Amygdala (tissue), 56 donors: ENCODE measurements at regions not wholly inside any gene's neighbourhood (a gene's known extent, or its start where the extent isn't known, plus 50 kb on each side); places are given as distances from the start of the nearest gene placed in this dataset.

Source experiments
- DNase-seq, 56 donors: peaks; one replicate each; lab custom pipeline; 2025; lab: John Stamatoyannopoulos, UW

DNA sequence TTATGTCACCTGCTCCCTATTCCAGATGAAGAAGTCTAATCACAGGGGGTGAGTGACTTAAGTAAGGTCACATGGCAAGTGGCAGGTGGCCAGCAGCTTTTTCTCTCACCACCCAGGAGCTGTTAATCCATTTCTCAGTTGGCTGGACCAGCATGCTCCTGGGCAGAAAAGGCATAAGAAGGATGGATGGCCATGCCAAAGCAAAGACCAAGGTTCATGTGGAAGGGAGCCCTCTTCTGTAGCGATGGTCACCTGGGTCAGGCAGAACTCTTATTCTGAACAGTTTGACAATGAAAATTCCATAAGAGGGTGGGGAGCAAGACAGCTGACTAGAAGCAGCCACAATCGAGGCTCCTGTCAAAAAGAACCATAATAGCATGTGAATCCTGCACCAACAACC lies 538.1 kb downstream of the SUCLA2 start:
- no peak for DNase-seq

DNA sequence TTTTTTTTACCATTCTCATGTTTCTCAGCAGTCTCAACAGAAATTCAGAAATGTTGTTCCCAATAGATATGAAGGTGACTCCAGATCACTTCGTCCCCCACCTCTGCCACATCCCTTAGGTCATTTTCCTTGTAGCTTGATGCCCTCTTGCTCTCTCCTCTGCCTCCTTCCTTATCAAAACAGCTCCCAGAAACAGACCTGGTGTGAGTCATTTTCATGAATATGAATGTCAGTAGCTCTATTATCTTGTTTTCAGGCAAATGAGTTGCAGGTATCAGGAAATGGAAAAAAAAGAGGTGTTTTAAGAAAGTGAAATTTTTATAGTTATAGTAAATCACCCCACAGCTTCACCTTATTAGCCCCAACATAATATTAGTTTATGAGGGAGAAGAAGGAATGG lies 539.3 kb downstream of the SUCLA2 start:
- no peak for DNase-seq

- no peak for DNase-seq
These were observed 541.6 kb downstream of the SUCLA2 start for GRCh38 chr13:47459512-47459911.

- DNase-seq, result no peak
These were observed 543.4 kb downstream of the SUCLA2 start for GRCh38 chr13:47457626-47458025.

DNA sequence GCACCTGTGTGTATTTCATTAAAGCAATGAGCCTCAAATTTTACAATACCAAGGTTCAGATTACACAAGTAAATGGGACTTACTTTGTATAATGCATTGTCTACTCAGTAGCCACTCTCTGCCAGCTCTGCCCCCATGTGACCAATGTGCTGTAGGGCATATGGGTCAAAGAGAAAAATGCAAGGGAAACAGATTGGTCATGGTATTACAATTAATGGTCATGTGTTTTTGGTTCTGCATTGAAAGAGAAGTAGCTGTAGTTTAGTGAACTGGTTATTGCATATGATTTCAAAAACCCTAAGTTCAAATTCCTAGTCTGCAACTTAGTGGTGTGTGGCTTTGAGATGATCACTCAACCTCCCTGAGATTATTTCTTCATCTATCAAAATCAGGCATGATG lies 545.4 kb downstream of the SUCLA2 start:
- no peak for DNase-seq

DNA sequence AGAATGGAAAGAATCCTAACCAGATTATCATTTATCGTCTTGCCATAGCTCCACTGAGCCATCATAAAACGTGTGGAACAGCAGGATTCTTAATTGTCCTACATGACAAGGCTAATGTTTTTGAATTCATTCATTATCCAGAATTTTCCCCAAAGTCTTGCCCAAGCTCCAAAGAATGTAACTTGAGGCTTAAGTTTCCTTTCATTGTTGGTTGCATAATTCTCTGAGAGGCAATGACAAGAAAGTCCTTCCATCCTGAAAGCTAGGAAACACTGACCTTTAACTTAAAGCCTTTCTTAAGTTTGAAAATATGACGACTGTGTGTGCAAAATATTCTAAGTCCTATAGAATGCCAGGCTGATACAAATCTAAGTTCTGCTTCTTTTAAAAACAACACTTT lies 546.1 kb downstream of the SUCLA2 start:
- DNase-seq, result no peak

DNA sequence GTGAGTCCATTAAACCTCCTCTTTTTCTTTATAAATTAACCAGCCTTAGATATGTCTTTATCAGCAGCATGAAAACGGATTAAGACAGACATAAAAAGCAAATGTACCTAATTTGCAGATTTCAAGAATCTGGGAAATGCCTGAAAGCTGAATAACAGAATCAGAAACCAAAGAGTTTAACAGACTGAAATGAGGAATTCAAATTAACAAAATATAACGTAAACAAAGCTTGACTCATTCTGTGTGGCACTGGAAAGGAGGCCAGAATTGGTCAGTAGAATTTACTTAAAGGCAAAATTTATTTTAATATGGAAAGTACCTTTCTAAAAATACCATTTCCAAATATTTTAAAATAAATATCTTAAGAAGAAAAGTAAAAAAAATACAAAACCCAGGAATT lies 540.6 kb upstream of the HTR2A start:
- no peak for DNase-seq

DNA sequence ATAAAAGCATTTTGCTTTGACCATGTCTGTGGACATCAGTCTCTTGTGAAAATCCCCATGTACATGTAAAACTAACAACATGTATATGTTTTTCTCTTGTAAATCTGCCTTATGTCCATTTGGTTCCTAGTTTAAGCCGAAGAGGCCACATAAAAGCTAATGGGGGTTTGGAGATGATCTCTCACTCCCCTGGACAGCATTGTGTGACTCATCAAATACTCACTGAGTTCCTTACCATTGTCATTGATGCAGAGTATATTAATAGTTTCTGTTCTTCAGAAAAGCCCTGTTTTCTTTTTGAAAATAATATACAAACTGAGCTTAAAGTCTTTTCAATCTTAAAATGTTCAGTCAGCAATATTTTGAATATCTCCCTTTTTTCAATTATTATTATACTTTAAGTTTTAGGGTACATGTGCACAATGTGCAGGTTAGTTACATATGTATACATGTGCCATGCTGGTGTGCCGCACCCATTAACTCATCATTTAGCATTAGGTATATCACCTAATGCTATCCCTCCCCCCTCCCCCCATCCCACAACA lies 536.7 kb upstream of the HTR2A start:
- no peak for DNase-seq

DNA sequence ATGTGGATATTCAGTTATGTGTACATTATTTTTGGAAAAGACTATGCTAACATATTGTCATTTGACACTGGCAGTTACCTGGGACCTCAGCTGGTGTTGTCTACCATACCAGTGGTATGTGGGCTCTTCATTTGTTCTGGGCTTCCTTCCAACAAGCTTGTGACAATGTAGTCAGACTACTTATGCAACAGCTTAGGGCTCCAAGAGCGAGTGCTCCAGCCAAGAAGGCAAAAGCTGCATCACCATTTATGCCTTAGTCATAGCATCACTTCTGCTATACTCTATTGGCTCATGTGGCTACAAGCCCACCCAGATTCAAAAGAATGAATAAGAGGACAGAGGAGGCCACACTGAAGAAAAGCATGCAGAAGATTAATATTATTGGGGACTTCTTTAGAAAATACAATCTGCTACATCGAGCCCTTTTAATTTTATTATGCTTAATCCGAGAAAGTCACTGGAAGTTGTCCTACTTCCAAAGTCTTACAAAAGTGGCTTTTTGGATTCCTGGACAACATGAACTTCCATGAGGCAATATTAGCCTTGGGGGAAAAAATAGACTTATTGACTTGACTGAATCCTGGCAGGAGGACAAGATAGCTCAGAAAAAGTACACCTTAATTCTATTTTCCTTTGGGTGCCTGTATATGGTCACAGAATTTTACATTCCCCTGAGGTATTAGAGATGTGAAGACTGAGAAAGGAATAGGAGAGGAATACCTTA lies 529.4 kb upstream of the HTR2A start:
- peak in 1 of 56 donors; percentile 5 for DNase-seq

DNA sequence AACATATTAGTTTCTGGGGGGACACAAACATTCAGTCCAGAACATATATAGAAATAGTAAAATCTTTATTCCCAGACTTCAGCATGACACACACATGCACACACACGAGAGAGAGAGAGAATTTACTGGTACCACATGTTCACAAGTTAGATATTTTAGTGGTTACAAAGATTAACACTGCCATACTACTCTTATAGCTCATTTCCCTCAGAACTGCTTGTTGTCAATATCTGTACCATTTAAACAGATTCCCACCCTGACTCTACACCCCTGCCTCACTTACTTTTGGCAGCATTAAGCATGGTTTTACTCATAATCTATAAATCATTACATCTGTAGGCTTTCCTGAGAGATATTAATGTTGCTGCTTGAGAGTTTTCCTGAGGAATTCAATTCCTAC lies 524.7 kb upstream of the HTR2A start:
- DNase-seq, result no peak

- DNase-seq, result no peak
These were observed 523.7 kb upstream of the HTR2A start for GRCh38 chr13:47420568-47420967.

GRCh38 chr13:47420020-47420419 lies 523.2 kb upstream of the HTR2A start:
- DNase-seq, result no peak

- no peak for DNase-seq
These were observed 521.5 kb upstream of the HTR2A start for GRCh38 chr13:47418206-47418920.

DNA sequence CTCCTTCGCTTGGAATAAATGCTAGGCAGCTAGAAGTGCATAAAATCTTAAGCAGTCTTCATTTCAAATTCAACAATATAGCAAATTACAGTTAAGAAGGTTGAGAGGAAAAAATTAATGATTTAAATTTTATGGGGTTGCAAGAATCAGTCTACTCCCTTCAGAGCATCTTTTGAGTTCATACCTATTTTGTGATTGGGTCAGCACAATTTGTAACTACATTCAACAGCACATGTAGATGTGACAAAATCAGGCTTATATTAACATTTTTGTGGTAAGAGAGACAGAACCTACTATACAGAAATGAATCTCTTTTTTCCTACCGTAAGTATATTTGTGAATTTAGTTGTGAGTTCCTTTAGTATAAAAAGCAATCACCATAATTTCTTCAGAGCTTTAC lies 520.6 kb upstream of the HTR2A start:
- no peak for DNase-seq

GRCh38 chr13:47415048-47415447 lies 518.2 kb upstream of the HTR2A start:
- DNase-seq, result no peak

- DNase-seq, result no peak
These were observed 516.7 kb upstream of the HTR2A start for GRCh38 chr13:47413526-47413925.

GRCh38 chr13:47413112-47413511 lies 516.3 kb upstream of the HTR2A start:
- no peak for DNase-seq

DNA sequence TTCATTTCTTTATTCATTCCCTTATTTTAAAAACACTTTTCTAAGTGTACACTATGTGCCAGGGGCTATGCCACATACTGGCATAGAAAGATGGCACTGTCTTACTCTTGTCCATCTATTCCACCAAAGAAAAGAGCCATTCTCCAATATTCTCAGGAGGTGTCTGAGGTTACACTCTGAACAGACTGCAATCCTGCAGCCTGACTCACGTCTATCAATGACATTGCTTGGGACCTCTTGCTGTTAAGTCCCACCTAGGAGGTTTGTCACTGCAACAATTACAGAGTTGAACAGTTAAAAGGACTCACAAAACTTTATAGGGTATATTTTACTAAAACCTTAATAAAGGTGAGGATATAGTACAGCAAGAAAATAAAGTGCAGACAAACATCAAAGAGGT lies 512.9 kb upstream of the HTR2A start:
- no peak for DNase-seq

DNA sequence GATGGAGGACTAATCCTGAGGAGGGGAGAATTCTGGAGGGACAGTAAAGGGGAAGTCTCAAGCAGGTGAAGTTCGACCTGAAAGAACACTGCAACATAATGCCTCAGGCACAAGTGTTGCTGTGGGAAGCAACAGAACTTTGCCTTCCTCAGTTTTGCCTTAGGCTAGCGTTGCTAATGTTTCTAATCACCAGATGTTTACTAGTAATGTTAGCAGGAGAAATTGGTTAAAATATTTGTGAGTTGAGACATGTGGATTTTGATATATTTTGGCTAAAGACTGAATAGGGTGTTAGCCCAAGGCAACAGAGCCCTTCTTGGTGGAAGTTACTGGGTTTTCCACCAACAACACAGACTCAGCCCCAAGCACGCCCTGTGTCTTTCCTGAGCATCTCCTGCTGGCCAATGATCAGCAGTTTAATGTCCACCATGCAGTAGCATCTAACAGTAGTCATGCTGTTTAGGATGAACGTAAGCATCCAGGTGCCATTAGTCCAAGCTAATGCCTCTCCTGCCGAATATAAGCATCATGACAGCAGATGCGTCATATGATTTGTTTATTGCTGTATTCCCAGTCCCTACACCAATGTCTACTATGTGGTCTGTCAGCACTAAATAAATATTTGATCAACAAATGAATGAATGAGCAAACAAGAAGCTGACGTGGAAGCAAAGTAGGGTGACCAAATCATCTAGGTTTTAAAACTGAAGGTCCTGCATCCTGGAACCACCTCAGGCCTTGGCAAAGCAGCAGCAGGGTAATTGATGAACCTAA lies 511.9 kb upstream of the HTR2A start:
- no peak for DNase-seq

DNA sequence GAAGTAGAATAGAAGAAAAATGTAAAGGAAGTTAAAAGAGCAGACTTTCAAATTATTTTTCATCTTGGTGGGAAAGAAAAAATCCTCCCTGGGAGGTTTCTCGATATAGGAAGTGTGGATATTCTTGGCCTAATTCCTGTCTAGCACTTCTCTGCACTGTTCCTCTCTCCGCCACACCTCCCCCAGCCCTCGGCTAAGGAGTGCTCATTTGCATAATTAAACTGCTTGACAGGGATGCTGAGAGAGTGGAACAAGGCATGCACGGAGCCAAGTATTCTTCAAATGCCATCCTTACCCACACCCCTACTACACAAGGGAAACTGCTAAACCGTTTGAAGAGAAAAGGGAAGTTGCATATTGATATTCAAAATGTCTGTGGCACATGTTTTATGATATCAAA lies 511.0 kb upstream of the HTR2A start:
- peak in 2 of 56 donors; percentile 2 to 4 for DNase-seq

- no peak for DNase-seq
These were observed 502.7 kb upstream of the HTR2A start for GRCh38 chr13:47399599-47399998.
